VCaP (cell line): ENCODE measurements at regions not wholly inside any gene's neighbourhood (a gene's known extent, or its start where the extent isn't known, plus 50 kb on each side); places are given as distances from the start of the nearest gene placed in this dataset.
"Not testable (repeated sequence)": the region's sequence is repeated elsewhere in the genome, so short reads cannot be mapped to it uniquely, and the experiment has no call there.

ENCODE experiments used
- H3K27ac ChIP-seq: fragments of 450-650 bp; 2 replicates; pipeline ENCODE4 v1.5.1; 2017
- CTCF ChIP-seq: fragments of 450-650 bp; conservative IDR thresholded peaks from 2 replicates; pipeline ENCODE4 v1.5.1; 2017; ENCODE audit warnings: mild to moderate bottlenecking, moderate library complexity

GRCh38 chrX:123788193-123788592 lies 55.3 kb upstream of the THOC2 start:
- not testable (repeated sequence) for H3K27ac ChIP-seq

- no peak for TF ChIP-seq CTCF
Observed at GRCh38 chrX:123788744-123789143, 55.9 kb upstream of the THOC2 start.

GRCh38 chrX:123797543-123798447 lies 62.1 kb upstream of the XIAP start:
- TF ChIP-seq CTCF = no peak
- H3K27ac ChIP-seq = no peak overlapping the region

More at GRCh38 chrX:123788744-123789143, 55.9 kb upstream of the THOC2 start:
- H3K27ac ChIP-seq = no peak overlapping the region

GRCh38 chrX:123798706-123799430 lies 61.0 kb upstream of the XIAP start:
- H3K27ac ChIP-seq = not testable (repeated sequence)

GRCh38 chrX:123801901-123802300 lies 58.0 kb upstream of the XIAP start:
- peak overlapping the region; percentile 72 for H3K27ac ChIP-seq
- no peak for TF ChIP-seq CTCF

GRCh38 chrX:123803331-123803983 lies 56.4 kb upstream of the XIAP start:
- TF ChIP-seq CTCF = no peak
- H3K27ac ChIP-seq = peak overlapping the region; percentile 72

- H3K27ac ChIP-seq = peak overlapping the region; percentile 72
Observed at GRCh38 chrX:123803984-123804365, 55.9 kb upstream of the XIAP start.

GRCh38 chrX:123807835-123808416 lies 51.9 kb upstream of the XIAP start:
- no peak overlapping the region for H3K27ac ChIP-seq
- no peak for TF ChIP-seq CTCF
